Forelimb muscle (tissue), 1 donor: ENCODE measurements at regions not wholly inside any gene's neighbourhood (a gene's known extent, or its start where the extent isn't known, plus 50 kb on each side); places are given as distances from the start of the nearest gene placed in this dataset.
"Not testable (repeated sequence)": the region's sequence is repeated elsewhere in the genome, so short reads cannot be mapped to it uniquely, and the experiment has no call there.

Experiments used
- DNase-seq: peaks from one replicate; pipeline ENCODE4 v3.0.0-alpha.2; 2013; ENCODE audit warnings: low read depth

DNA sequence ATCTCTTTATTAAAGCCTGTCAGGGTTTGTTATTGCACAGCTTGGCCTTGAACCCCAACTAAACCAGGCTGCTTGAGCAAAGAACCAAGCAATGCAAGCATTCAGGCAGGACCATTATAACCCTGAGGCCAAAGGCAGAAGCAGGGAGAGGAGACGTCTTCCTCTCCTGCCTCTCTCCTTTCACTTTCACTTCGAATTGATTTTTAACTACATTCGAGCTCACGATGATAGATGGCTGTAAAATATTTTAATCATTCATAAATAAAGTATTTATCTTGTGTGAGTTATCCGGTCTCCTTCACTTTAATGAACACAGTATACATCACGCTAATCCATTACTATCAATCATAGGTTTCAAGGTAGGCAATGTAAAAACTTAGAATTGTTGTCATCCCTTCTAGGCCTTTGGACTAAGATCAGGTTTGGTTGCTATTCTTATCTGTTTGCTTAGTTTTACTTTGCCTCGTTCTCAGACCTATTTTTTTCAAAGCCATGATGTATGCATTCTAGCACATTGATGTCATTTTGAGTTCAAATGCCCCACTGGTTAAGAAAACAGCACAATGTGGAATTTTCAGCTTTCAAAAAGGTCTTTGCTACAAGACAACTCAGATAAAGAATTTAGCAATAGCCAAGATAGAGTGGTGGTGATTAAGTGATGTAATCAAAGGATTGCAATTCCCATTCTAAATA lies 480.2 kb upstream of the RUNX1 start:
- DNase-seq = no peak

DNA sequence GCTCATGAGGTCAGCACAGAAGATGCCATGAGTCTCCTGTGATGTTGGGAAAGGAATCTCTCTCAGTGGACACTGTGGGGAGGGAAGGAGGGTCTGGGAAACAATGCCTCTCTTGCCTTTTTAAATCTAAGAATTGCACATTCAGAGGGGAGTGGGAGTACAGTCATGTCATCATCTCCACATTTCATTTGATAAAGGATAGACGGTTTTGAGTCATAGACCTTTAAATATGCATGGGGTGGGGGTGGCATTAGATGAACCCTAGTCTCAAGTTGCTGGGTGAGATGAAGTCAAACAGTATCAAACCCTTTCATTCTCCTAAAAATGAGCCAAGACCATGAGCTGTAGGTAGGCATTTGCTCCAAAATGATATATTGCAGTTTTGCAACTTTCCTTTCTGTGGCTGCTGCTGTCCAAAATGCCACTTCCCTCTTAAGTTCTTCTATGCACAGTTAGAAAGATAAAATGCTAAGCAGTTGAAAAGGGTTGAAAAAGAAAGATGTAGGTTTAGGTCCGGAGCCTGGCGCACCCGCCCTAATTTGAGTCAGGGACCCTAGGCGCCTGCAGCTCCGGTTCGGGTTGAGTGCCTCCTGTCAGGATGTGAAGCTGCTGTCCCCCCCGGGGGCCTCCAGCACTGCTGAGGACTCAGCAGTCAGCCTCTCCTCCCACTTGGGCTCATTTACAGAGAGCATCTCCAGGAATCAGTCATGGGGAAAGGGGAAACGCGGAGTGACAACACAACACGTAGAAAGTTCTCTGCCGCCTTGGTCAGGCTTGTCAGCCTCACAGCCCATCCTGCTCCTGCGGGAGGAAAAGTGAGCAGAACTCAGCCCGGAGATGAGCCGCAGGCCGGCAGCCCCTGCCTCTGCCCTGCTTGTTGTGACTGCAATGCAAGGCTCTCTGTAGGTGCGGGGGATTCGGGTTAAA lies 479.3 kb upstream of the RUNX1 start:
- no peak for DNase-seq

DNA sequence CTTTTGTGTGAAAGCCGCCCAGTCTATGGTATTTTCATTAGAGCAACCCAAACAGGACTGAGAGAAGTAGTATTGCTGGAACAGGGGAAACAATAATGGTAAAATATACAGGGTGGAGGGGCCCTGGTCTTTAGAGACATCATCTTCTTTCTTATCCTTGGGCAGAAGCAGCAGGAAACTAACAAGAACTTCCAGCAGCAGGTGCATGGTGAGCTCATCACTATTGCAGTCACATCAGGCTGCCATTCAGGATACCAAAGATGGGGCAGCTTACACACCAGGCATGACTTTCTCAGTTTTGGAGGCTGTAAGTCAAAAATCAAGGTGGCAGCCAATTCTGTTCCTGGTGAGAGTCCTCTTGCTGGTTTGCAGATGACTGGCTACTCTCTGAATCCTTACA lies 478.3 kb upstream of the RUNX1 start:
- DNase-seq = no peak

DNA sequence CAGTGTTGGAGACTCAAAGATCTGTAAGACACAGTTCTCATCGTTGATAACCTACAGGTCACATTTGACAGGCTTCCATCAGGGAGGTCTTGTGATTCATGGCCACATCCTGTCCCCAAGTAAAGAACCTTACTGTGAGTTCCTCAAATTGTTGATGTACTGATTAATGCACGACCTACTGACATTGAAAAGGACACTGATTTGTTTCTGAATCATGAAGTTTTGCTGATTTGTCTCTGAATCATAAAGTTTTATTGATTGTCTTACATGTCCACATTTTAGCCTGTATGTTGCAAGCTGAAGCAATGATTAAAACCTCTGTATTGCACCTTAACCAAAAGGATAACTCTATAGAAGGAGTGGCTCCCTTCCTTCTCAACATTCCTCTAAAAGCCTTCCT lies 476.3 kb upstream of the RUNX1 start:
- no peak for DNase-seq

DNA sequence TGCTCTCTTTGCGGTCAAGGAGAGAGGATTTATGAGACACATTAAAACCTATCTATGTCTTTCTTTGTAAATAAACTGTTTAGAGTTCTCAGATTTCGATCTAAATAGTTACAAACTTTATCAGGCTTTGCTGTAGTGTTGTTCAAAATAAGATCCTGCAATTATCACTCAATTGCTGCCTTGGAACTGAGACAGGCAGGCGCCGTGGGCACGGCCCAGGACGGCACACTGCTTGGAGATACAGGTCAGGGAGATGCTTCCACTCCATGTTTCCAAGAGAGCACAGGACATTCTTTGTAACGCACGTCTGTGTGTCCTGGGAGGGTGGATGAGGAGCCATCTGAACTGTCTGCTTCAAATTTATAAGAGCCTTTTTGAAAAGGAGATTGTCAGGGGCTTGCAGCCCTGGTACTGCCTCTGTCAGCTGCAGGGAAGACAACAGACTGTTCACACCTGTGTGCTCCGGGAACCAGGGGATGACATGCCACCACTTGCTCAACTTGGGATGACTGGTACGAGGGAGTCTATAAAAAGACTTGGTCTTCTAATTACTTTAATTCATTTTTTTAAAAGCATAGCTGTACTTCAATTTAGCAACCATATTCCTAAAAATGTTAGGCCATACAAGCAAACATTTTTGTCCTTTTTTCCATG lies 472.9 kb upstream of the RUNX1 start:
- no peak for DNase-seq

DNA sequence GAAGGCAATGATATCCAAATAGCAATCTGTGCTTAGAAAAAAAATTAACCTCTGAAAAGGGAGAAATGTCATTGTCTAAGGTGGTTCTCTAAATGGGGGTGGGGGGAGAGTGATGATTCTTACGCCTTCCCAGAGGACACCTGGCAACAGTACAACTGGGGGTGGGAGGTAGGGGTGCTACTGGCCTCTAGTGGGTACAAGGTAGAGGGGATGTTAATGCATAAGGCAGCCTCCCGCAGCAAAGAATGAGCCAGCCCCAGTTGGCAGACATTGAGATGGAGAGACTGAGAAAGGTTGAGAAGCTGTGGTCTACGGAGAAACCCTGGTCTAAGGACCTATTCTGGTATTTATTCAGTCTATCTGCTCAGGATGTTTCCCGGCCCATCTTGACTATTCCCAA lies 472.2 kb upstream of the RUNX1 start:
- DNase-seq = no peak

DNA sequence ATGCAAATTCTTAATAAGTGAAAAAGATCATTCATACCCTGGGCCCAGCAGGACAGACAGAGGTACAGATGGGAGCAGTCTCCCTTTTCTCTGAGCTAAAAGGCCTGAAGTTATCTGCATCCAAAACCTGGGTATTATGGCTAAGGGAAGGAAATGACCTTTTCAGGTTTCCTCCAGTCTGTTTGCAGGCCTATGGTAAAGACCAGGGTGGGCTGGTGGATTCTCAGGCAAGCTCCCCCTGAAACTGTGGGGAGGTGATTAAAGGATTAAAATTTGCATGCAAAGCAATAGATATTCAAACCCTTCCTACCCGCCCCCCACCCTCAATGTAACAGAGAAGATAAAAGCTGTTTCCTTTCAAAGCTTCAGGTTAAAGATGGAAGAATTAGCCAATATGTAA lies 471.8 kb upstream of the RUNX1 start:
- no peak for DNase-seq

DNA sequence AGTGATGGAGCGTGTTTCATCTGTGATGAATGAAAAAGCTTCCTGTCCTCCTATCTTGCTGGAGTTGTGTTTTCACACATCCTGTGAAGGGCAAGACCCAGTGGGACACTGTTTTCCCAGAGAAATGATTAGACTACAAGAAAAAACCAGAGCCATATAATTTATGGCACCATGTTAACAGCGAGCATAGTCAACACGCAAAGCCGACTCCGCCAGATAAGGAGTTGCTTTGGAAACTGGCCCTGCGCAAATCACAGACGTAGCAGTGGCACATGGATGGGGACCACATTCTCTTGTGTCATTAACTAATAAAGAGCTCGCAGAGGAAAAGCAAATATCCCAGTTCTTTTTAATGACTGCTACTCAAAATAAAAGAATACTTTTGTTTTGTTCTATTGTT lies 471.2 kb upstream of the RUNX1 start:
- no peak for DNase-seq

DNA sequence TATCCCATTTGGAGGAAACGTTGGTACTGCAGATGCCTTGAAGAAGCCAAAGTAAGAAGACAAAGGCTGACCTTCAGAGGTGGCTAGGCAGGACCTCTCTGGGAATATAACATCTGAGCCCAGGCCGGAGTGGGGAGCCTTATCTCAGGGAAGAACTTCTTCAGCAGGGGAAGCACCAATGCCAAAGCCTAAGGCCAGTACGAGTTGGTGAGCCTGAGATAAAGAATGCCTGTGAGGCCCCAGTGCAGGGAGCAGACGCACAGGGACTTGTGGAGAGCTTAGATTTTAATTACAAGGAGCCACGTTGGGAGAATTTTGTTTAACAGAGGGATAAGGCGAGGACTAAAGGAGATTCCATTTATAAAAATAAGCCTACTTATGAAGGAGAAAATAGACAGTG lies 468.8 kb upstream of the RUNX1 start:
- DNase-seq = no peak

DNA sequence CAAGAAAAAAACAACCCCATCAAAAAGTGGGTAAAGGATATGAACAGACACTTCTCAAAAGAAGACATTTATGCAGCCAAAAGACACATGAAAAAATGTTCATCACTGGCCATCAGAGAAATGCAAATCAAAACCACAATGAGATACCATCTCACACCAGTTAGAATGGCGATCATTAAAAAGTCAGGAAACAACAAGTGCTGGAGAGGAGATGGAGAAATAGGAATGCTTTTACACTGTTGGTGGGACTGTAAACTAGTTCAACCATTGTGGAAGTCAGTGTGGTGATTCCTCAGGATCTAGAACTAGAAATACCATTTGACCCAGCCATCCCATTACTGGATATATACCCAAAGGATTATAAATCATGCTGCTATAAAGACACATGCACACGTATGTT lies 467.2 kb upstream of the RUNX1 start:
- DNase-seq = not testable (repeated sequence)

DNA sequence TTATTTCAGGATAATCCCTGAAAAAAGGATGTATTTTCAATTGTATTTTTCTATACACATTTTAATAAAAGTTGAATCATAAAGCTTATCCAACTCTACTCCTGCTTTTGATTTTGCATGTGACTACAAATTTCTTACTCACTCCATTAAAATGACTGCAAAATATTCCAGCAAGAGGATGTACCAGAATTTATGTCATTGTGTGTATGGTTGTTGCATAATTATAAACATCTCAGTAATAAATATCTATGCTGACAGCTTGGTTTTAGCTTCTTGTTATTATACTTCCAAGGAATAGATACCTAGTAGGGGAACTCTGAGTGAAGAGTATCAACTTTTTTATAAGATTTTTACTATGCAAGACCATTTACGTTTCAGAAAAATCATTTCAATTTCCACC lies 463.2 kb upstream of the RUNX1 start:
- DNase-seq = no peak

DNA sequence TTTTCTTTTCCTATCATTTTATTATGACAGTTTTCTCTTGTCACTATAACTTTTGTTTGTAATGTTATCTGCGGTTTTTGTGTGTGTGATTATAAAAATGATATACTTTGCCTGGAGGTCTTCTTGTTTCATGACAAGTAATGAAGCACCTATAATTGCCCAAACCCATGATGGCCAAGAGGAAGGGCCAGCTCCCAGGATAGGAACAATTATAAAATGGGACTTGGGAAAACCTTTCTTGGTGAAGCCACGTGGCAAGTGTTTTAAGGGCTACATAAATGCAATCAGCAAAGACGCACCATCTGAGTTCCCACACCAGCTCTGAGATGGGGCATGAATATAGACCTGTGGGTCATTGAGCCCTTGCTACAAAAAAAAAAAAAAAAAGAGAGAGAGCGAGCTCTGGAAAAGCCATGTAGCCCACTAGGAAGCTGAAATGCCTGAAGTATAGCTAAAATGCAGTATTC lies 462.6 kb upstream of the RUNX1 start:
- DNase-seq = no peak

DNA sequence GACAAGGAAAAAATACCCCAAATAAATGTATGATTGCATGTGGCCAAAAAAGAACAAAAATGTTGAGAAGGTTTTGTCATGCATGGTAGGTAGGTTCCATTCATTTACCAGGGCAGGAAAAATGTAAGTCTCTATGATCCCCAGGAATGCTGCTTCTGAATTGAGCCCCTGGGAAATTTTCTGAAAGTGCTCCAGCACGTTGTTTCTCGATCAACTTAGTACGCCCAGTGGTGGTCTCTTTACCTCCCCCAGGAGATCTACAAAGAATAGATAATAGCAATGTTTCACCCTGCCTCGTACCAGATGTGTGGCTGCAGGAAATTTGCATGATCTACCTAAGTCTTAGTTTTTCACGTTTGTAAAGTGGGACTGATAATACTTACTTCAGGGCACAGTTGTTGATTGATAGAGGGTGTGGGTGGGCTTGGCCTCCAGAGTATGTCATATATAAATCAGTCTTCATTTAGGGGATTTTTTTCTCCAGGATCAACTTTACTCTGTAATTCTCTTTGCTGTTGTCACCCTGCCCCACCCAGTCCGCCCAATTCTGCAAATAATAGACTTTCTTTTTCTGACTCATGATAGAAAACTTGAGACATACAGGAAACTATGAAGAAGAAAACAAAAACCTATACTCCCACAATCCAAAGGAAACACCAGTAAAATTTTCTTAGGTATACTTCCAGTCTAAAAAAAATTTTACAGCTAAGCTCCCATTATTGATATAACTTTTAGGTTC lies 462.0 kb upstream of the RUNX1 start:
- no peak for DNase-seq

DNA sequence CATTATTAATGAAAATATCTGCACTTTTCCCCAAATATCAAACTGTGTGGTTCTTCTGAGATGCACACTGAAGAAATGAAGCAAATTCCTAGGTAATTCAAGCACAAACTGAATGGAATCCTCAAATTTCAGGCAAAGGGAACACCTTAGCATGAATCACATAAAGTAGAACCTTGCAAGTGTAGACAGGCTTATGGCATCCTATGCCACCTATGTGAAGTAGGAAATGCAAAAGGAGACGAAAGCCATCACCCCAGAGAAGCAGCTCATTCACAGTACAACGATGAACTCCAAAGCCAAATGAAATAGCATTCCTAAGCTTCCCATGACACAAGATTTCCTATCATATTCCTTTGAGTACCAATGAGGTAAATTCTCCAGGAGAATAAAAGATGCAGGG lies 461.2 kb upstream of the RUNX1 start:
- DNase-seq = no peak

DNA sequence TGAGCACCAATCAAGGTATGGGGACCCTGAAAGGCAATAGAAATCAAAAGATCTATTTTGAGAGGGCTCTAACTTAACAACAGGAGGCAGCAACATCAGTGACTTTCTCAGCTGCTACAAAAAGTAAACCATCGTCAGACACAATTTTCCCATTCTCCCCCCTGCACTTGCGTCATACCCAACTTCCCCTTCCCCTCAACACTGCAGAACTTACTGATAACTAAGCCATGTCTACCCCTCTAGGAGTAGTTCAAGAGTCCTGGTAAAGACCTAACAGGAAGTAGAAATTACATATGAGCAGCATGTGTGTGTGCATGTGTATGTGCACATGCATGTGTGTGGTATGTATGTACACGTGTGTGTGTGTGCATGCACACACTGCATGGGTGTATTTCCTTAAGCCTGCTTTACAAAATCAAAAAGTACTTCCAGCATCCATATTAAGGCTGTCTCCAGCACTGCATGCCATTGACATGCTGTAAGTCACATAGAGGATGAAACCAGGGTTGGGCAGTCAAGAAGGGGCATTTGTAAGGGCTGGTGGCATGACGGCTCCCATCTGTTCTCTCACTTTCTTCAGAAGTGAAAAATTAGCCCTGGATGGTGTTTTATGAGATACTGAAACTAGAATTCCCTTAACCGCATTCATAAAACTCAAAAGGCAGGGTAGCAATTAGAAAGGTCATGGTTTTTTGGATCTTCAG lies 460.1 kb upstream of the RUNX1 start:
- DNase-seq = no peak

DNA sequence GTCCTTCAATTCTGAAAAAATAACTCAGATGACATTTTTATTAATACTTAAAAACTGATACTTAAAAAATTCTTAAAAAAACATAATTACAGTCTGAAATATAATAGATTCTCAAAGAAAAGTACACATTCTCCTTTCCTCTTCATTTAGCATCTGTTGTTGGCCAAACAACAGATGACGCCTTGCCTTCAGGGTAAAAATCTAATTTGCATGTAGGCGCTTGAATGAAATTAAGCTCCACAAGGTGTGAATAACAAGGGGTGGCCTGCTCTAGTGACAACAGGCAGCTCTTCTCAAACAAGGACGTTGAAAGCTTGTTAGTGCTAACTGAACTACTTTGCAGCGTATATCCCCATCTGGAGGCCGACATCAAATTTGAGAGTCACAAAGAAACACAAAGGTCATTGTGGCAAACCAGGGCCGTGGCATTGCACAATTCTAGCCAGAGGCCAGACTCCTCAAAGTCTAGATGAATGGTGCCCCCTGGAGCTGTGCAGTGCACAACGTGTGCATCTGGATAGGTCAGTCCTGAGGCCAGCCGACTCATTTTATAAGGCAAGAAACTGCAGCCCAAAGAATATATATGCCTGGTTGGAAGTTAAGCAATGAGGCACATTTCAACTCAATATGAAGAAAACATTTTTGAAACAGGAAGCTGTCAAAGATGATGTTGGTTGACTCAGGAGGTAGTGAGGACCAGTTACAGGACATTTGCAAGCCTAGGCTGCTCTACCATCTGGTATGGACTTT lies 459.2 kb upstream of the RUNX1 start:
- no peak for DNase-seq

DNA sequence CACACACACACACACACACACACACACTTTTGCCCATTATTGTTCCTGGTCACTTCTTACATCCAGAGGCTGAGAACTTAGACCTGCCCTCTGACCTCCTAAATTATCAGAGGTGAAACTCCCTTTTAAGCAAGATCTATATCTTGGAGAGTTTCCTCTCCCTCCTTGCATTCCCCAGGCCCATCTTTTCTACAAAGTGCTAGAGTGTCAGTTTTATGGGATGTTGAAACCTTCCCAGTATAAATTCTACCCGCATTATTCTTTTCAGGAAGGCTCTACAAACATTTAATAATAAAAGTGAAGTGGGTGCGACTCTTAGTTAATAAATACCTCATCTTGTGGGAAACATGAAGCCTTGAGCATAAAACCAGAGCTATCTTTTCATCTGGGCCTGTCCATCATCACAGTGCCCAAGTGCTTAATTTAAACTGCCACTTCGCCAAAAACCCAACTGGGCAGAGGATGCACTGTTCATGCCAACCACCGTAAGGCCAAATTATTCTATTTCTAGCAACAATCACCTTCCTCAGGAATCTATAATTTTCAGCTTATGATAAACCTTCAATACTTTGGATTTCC lies 458.2 kb upstream of the RUNX1 start:
- DNase-seq = no peak

DNA sequence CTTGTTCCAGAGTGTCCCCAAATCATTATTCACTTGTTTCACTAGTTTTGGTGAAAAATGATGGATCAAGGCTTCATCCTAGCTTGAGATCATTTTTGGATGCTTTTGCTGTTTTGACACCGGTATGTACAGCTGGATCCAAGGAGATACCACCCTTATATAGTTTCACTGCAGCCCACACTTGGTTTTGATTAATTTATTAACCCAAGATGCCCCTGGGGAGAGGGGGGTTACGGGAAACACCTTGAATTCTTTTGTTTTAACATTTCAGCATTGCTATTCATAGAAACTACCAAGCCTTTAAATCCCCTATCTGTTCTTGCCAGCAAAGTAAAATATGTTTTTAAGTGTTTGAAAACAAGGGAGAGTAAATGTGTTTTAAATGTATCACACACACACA lies 457.7 kb upstream of the RUNX1 start:
- no peak for DNase-seq

DNA sequence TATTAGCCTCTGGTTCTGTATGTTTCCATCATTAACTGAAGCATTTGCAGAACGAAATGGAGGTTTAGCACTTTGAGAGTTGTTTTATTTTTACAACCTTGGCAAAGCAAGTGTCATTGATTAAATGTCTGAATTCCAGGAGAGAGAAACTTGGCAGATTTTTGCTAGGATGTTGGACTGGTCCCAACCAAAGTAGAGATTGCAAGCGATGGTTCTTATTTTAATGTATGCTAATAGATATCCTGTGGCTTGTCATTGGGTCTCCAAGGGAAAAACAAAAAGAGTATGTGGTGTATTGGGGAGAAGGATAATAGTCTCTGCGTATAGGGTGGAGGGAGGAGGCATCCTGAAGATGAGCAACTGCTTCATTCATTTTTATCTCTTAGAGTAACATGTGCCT lies 457.2 kb upstream of the RUNX1 start:
- DNase-seq = no peak

DNA sequence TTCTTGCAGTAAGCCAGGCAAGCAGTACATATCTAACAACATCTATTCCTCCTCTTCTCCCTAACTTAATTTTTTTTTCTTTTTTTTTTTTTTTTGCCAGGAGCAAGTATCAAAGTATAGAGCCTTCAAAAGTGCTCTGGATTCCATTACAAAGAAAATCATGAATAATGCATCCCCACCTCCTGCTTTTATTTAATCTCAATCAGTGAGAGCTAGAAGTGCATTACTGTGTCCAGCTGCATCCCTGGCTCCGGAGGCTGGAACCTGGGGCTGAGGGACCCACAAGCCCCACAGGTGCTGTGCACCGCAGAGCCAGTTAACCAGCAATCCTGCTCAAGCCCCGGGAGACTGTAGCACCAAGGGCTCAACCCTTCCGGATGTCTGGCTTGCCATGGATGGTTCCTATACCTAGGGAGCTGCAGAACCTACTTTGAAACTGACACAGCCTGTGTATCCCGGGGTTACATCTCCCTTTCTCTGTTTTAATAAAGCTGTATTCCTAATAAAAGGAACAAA lies 455.9 kb upstream of the RUNX1 start:
- DNase-seq = no peak
